ENCODE measurements at regions not wholly inside any gene's neighbourhood (a gene's known extent, or its start where the extent isn't known, plus 50 kb on each side); places are given as distances from the start of the nearest gene placed in this dataset.

- H2AFZ ChIP-seq (ENCODE audit: control insufficient read depth, low read length) = no peak overlapping the region
- no peak overlapping the region for H3K4me2 ChIP-seq (ENCODE audit: control insufficient read depth, extremely low read depth, insufficient read depth, low read depth, low read length)
- DNase-seq (ENCODE audit: low read depth, low spot score) (no peak), FAIRE-seq (no peak)
- no peaks in the 10 kb centered on the region for H4K20me1 ChIP-seq (ENCODE audit: control insufficient read depth, extremely low read depth, insufficient read depth, low read length)
- no peaks in the 10 kb centered on the region for H3K4me1 ChIP-seq (ENCODE audit: control insufficient read depth, extremely low read depth, insufficient read depth, low read length)
- no peaks in the 10 kb centered on the region for H3K9me1 ChIP-seq (ENCODE audit: control insufficient read depth, extremely low read depth, insufficient read depth, low read length)
- dilution Hi-C loops (cut with MboI; ENCODE audit: extremely low pct_ligation_motif_present, low sequenced_read_pairs) = no loop called here
- no peak overlapping the region for H3K27ac ChIP-seq (ENCODE audit: control insufficient read depth, insufficient read depth, low read length)
- H3K79me2 ChIP-seq (ENCODE audit: control insufficient read depth, insufficient read depth, low read length) = no peaks in the 10 kb centered on the region
- no peaks in the 10 kb centered on the region for H3K9me3 ChIP-seq (ENCODE audit: control insufficient read depth, low read depth, low read length)
- no peak overlapping the region for H3K9ac ChIP-seq (ENCODE audit: control insufficient read depth, extremely low read depth, insufficient read depth, low read length)
- no peaks in the 10 kb centered on the region for H3K36me3 ChIP-seq (ENCODE audit: control insufficient read depth in 2 of 2, extremely low read depth in 1 of 2, insufficient read depth in 2 of 2, low read length in 2 of 2)
- H3K4me3 ChIP-seq (ENCODE audit: control insufficient read depth in 2 of 3, extremely low read depth in 1 of 3, insufficient read depth in 2 of 3, low read depth in 1 of 3, low read length in 3 of 3) = no peak overlapping the region
- no peak for TF ChIP-seq EZH2 (IDR thresholded peaks at IDR 0.05; ENCODE audit: low read length)
- no peak for TF ChIP-seq CTCF (optimal IDR thresholded peaks at IDR 0.05 in 1 of 3, IDR thresholded peaks at IDR 0.05 in 1 of 3, conservative IDR thresholded peaks at IDR 0.05 in 1 of 3; ENCODE audit: extremely low read depth in 1 of 3, insufficient read depth in 2 of 3, low read length in 3 of 3)
- no peaks in the 10 kb centered on the region for H3K27me3 ChIP-seq (ENCODE audit: control insufficient read depth, extremely low read depth, insufficient read depth, low read length)
Measured at GRCh38 chr2:204380141-204380881, 165.0 kb upstream of the PARD3B start.

- H3K9me1 ChIP-seq (ENCODE audit: control insufficient read depth, extremely low read depth, insufficient read depth, low read length) = no peaks in the 10 kb centered on the region
- H3K27ac ChIP-seq (ENCODE audit: control insufficient read depth, insufficient read depth, low read length) = no peak overlapping the region
- H3K4me2 ChIP-seq (ENCODE audit: control insufficient read depth, extremely low read depth, insufficient read depth, low read depth, low read length) = no peak overlapping the region
- no peaks in the 10 kb centered on the region for H4K20me1 ChIP-seq (ENCODE audit: control insufficient read depth, extremely low read depth, insufficient read depth, low read length)
- H3K79me2 ChIP-seq (ENCODE audit: control insufficient read depth, insufficient read depth, low read length) = no peaks in the 10 kb centered on the region
- no peak overlapping the region for H3K4me3 ChIP-seq (ENCODE audit: control insufficient read depth in 2 of 3, extremely low read depth in 1 of 3, insufficient read depth in 2 of 3, low read depth in 1 of 3, low read length in 3 of 3)
- TF ChIP-seq CTCF (optimal IDR thresholded peaks at IDR 0.05 in 1 of 3, IDR thresholded peaks at IDR 0.05 in 1 of 3, conservative IDR thresholded peaks at IDR 0.05 in 1 of 3; ENCODE audit: extremely low read depth in 1 of 3, insufficient read depth in 2 of 3, low read length in 3 of 3) (no peak), EZH2 (IDR thresholded peaks at IDR 0.05; ENCODE audit: low read length) (no peak)
- no peaks in the 10 kb centered on the region for H3K9me3 ChIP-seq (ENCODE audit: control insufficient read depth, low read depth, low read length)
- dilution Hi-C loops (cut with MboI; ENCODE audit: extremely low pct_ligation_motif_present, low sequenced_read_pairs) = no loop called here
- no peak for FAIRE-seq
- H3K27me3 ChIP-seq (ENCODE audit: control insufficient read depth, extremely low read depth, insufficient read depth, low read length) = no peaks in the 10 kb centered on the region
- no peak overlapping the region for H3K9ac ChIP-seq (ENCODE audit: control insufficient read depth, extremely low read depth, insufficient read depth, low read length)
- H3K4me1 ChIP-seq (ENCODE audit: control insufficient read depth, extremely low read depth, insufficient read depth, low read length) = no peaks in the 10 kb centered on the region
- no peaks in the 10 kb centered on the region for H3K36me3 ChIP-seq (ENCODE audit: control insufficient read depth in 2 of 2, extremely low read depth in 1 of 2, insufficient read depth in 2 of 2, low read length in 2 of 2)
- no peak overlapping the region for H2AFZ ChIP-seq (ENCODE audit: control insufficient read depth, low read length)
- no peak for DNase-seq (ENCODE audit: low read depth, low spot score)
Measured at GRCh38 chr2:204386668-204387067, 158.6 kb upstream of the PARD3B start.

All from keratinocyte (primary cell).